Right renal pelvis (tissue), 4 donors: ENCODE measurements at regions not wholly inside any gene's neighbourhood (a gene's known extent, or its start where the extent isn't known, plus 50 kb on each side); places are given as distances from the start of the nearest gene placed in this dataset.

Source experiments
- DNase-seq, 4 donors: peaks; one replicate each; pipeline ENCODE4 v3.0.0-alpha.2; 2013; ENCODE audit warnings: low read depth in 4 of 4, low spot score in 3 of 4, missing footprints in 1 of 4

DNA sequence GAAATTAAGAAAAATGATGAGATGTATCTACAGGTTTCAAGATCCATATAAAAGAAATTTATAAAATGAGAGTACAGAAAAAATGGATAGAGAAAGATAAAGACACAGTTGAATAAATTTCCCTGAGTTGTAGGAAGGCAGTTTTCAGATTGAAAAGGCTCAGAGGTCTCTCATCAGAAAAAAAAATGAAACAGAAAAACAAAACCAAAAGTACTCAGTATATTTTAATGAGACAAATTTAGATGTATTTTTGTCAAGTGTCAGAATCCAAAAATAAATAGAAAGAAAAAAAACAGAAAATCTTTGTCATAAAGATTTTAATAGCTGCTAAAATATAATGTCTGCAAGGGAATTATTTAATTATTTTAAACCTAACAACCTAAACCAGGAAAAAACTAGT, 520.5 kb downstream of the KCNJ3 start:
- no peak for DNase-seq

DNA sequence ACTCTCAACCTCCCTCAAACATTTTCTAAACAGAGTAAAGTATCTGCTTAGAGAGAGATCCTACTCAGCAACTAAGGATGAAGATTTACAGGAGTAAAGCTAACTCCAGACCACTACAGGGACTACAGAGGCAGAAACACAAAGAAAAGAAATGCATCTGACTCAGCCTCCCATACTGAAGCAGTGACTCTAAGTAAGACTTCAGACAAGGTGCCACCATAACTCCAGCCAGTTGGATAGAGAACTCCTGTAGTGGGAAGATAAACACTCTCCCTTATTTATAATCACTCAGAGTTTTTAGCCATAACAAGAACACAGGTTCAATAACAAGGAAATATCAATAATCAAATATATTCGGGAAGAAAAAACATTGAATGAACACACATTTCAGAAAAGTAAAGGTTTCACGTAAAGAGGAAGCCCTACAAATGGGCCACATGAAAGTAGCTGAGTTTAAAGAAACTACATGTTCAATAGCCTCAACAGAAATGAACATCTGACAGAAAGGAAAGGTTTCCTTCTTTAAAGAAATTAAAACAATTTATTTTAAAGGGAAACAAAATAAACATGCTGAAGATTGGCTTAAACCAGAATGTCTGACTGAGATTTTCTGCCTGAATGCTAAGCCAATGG, 519.9 kb downstream of the KCNJ3 start:
- DNase-seq = no peak

GRCh38 chr2:155215037-155215707, 516.7 kb downstream of the KCNJ3 start:
- no peak for DNase-seq

DNA sequence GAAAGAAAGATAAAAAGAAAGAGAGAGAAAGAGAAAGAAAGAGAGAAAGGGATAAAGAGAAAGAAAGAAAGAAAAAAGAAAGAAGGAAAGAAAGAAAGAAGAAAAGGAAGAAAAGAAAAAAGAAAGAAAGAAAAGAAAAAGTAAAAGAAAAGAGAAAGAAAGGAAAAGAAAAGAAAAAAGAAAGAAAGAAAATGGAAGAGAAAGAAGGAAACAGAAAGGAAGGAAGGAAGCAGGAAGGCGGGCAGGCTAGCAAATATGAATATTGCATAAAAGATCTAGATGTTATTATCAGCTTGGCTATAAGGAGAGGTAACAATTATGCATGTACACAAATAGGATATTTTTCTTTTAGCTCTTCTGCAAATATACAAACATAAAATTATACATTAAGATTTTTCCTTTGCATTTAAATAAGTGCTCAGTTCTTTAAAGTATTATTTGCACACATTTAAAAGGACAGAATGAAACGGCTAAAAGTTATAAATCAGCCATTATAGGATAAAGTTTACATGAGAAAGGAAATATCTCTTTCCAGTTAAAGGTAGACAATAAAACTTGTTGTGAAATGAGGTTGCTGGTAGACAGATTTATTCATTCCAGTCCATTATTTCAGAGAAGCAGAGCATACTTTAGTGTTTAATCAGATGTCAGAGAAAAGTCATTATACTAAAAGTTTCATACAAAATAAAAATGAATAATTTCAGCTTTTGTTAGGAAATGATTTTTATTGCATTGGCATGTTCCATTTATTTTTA, 511.4 kb downstream of the KCNJ3 start:
- DNase-seq = no peak

DNA sequence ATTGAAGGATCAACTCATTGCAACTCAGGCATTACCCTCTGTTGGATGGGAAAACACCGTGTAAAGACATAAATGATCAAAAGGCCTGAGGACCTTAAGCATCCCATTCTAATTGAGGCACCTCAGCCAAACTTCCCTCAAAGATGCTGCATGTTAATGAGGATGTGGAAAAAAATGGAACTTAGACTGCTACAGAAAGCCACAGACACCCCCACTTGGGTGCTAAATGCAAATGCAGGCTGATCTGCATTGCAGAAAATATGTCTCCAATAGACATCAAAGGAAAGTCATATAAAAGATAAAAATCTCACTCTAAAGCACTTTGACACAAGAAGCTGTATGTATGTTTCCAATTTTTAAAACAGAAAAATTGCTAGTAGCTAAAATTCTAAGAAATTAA, 504.7 kb downstream of the KCNJ3 start:
- DNase-seq = no peak

DNA sequence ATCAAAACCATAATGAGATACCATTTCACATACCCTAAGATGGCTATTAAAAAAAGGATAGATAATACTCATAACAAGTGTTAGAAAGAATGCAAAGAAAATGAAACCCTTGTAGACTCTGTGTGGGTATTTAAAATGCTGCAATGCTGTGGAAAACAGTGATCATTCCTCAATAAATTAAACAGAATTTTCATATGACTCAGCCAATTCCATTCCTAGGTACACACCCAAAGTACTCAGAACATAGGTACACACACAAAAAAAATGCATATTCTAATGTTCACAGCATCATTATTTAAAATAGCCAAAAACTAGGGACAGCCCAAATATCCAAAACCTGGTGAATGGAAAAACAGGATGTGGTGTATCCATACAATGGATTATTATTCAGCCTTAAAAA, 502.3 kb downstream of the KCNJ3 start:
- DNase-seq = no peak

DNA sequence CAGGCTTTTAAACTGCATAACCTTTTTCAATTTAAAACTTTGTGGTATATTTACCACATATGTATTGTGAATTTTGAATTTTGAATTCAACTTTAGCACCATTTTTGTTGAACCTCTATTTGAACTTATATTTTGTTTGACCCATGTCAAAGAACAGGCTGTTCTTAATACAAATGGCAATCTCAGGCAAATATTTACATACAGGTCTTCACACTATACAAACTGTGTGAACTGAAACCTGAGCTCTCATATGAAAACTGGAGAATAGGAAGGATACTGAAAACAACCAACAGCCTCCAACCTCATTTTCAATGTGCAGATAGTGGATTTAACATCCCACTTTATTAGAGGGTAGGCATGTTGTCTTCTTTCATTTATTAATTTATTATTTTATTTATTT, 491.8 kb downstream of the KCNJ3 start:
- no peak for DNase-seq

- DNase-seq = no peak
Measured at GRCh38 chr2:155178921-155179320, 480.4 kb downstream of the KCNJ3 start.

- no peak for DNase-seq
Measured at GRCh38 chr2:155176345-155176744, 477.9 kb downstream of the KCNJ3 start.

- no peak for DNase-seq
Measured at GRCh38 chr2:155169317-155169716, 470.8 kb downstream of the KCNJ3 start.

GRCh38 chr2:155162494-155162893, 464.0 kb downstream of the KCNJ3 start:
- no peak for DNase-seq

GRCh38 chr2:155161314-155161713, 462.8 kb downstream of the KCNJ3 start:
- no peak for DNase-seq

DNA sequence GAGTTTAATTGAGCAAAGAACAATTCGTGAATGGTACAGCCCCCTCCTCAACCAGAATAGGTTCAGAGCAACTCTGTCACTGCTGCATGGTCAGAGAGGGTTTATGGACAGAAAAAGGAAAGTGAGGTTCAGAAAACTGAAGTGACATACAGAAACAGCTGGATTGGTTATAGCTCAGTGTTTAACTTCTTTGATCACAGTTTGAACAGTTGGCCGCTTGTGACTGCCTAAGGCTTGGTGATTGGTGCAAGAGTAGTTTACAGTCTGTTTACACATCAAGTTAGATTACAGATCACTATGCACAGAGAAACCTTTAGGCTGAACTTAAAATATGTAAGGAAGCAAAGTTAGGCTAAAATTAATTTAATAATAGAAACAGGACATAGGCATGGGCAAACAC, 459.2 kb downstream of the KCNJ3 start:
- DNase-seq = no peak

GRCh38 chr2:155157065-155157464, 458.6 kb downstream of the KCNJ3 start:
- DNase-seq = no peak

GRCh38 chr2:155151945-155152344, 453.4 kb downstream of the KCNJ3 start:
- DNase-seq = no peak

DNA sequence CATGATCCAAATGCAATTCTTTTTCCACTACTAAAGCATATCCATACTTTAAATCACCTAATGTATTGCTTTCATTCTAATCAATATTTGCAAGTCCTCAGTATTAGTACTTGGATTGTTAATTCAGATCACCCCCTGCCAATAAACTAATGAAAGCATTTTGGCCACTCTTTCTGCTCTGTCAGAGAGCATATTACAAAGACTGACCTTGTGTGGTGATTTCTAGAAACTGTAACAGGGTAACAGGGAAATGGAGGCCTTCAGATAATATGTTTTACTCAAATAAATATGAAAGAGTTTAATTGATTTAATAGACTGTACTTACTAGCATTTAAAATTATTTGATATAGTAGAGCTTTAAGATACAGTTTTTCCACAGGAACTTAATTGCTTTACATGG, 453.0 kb downstream of the KCNJ3 start:
- DNase-seq = no peak

- no peak for DNase-seq
Measured at GRCh38 chr2:155145758-155146229, 447.3 kb downstream of the KCNJ3 start.

- no peak for DNase-seq
Measured at GRCh38 chr2:155141418-155141817, 442.9 kb downstream of the KCNJ3 start.

DNA sequence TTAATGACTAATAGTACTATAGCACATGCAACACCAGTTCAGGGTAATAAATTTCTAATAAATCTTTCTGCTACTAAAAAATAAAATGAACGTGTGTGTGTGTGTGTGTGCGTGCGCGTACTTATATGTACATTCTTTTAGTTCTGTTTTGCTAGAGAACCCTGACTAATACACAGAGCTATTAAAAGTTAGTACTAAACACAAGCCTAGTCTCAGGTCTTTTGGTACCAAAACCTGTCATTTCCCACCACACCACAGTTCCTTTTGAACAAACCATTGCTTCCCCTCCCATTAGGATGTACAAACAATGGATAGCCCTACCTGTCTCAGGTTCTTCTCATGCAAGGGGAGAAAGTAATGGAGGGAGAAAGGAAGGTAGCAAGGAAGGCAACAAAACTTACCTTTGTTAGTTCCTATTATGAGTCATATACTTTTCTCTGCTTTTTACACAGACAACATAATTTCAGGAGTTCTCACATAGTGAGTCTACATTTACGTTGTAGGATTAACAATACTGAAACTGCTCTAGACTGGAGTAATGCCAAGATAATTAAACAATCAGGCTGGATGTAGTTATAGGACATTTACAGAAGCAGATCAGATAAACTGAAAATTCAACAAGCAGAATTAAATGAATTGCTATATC, 427.2 kb downstream of the KCNJ3 start:
- no peak for DNase-seq

DNA sequence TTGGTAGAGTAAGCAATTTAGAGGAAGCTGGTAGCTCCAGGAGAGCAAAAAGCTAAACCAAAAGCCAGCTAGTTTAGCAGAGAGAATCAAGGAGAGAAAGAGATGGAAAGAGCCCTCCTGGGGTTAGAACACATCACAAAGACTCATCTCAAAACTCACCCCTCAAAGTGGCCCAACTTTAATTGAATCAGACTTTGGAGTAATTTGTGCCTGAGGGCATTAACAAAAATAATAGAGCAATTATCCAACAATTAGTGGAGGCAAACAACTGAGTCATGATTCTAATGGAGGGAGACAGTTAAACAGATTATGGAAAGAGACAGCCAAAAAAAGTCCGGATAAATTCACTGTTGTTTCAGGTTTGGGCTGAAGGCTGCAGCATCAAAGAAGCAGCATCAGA, 417.4 kb downstream of the KCNJ3 start:
- DNase-seq = no peak

DNA sequence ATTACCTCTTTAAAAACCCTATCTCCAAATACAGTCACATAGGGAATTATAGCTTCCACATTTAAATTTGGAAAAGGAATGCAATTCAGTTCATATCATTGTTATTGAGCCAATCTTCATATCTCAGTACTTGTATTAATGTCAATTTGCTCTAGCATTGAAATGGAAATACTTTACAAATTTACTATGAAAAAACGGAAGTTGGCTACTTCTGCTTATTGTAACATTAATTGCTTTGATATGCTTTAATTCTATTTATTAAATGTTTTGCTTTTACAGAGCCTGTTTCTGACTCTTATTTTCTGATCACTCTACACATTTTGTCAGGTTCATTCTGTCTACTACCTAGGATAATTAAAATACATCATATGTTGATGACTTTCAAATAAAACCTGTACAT, 412.6 kb downstream of the KCNJ3 start:
- no peak for DNase-seq
